Neural progenitor cell (in vitro differentiated cells): ENCODE measurements at regions not wholly inside any gene's neighbourhood (a gene's known extent, or its start where the extent isn't known, plus 50 kb on each side); places are given as distances from the start of the nearest gene placed in this dataset.

Source experiments
- CTCF ChIP-seq: fragments of 200-600 bp; sonication (generic); IDR thresholded peaks from 2 replicates; pipeline ENCODE4 v1.5.1; 2017; ENCODE audit warnings: antibody characterized with exemption, mild to moderate bottlenecking
- EZH2 ChIP-seq: fragments of 200-600 bp; sonication (generic); IDR thresholded peaks from 2 replicates; pipeline ENCODE4 v1.6.1; 2017; ENCODE audit warnings: antibody characterized with exemption, mild to moderate bottlenecking, moderate library complexity

- no peak for TF ChIP-seq CTCF
- TF ChIP-seq EZH2 = no peak
Measured at GRCh38 chr4:53688186-53688790, 97.0 kb upstream of the LNX1 start.
